ENCODE measurements at regions not wholly inside any gene's neighbourhood (a gene's known extent, or its start where the extent isn't known, plus 50 kb on each side); places are given as distances from the start of the nearest gene placed in this dataset.

- TF ChIP-seq CTCF (IDR thresholded peaks at IDR 0.05) (no peak), EZH2 (IDR thresholded peaks at IDR 0.05) (no peak), EZH2phosphoT487 (IDR thresholded peaks at IDR 0.05) (no peak)
Measured at GRCh38 chr20:43832961-43833360, 81.7 kb upstream of the TOX2 start.

Data from neural progenitor cell (in vitro differentiated cells).